Stimulated activated naive B cell treated with anti-CD40 and anti-IgM and Interleukin-4, amounts not matched to agents 10 μg/mL and 1 μg/mL and 100 μg/mL, for 72 hours (primary cell): ENCODE measurements at regions not wholly inside any gene's neighbourhood (a gene's known extent, or its start where the extent isn't known, plus 50 kb on each side); places are given as distances from the start of the nearest gene placed in this dataset.

Experiments
- ATAC-seq, 2 donors: fragments of 150-1000 bp; cut with Tn5 transposase; replicated peaks; 2 replicates each; pipeline ENCODE4 v1.10.0; 2021; ENCODE audit warnings: moderate library complexity in 1 of 2
- DNase-seq: peaks from one replicate; pipeline ENCODE4 v3.0.0; 2021
- H3K27ac Mint-ChIP-seq: one replicate; pipeline ENCODE4 v1.8.0; 2022; ENCODE audit warnings: mild to moderate bottlenecking, mixed read lengths
- H3K27me3 Mint-ChIP-seq, 2 donors: one replicate each; pipeline ENCODE4 v1.8.0; 2022; ENCODE audit warnings: mixed read lengths in 2 of 2
- H3K36me3 Mint-ChIP-seq, 2 donors: one replicate each; pipeline ENCODE4 v1.8.0; 2022; ENCODE audit warnings: mixed read lengths in 2 of 2, mild to moderate bottlenecking in 1 of 2
- H3K4me1 Mint-ChIP-seq, 2 donors: one replicate each; pipeline ENCODE4 v1.8.0; 2022; ENCODE audit warnings: mixed read lengths in 2 of 2, mild to moderate bottlenecking in 1 of 2
- H3K4me3 Mint-ChIP-seq, 2 donors: one replicate each; pipeline ENCODE4 v1.8.0; 2022; ENCODE audit warnings: mild to moderate bottlenecking in 2 of 2, mixed read lengths in 2 of 2, moderate library complexity in 1 of 2
- H3K9me3 Mint-ChIP-seq, 2 donors: one replicate each; pipeline ENCODE4 v1.8.0; 2022; ENCODE audit warnings: mixed read lengths in 2 of 2, mild to moderate bottlenecking in 1 of 2

GRCh38 chr7:46970131-46970430 is 611.8 kb downstream of the TNS3 start:
- Mint-ChIP-seq H3K36me3 (no peaks in the 10 kb centered on the region), H3K9me3 (peaks cover 7 to 12% of the 10 kb centered on the region in 2 donors), H3K4me3 (no peak overlapping the region), H3K27me3 (no peaks in the 10 kb centered on the region), H3K4me1 (no peaks in the 10 kb centered on the region), H3K27ac (no peak overlapping the region)
- ATAC-seq: no peak
- no peak for DNase-seq

GRCh38 chr7:46969303-46970130 is 612.4 kb downstream of the TNS3 start:
- Mint-ChIP-seq H3K36me3 (no peaks in the 10 kb centered on the region), H3K4me3 (no peak overlapping the region), H3K27ac (no peak overlapping the region), H3K4me1 (no peaks in the 10 kb centered on the region), H3K27me3 (no peaks in the 10 kb centered on the region), H3K9me3 (peaks cover 12 to 17% of the 10 kb centered on the region in 2 donors)
- ATAC-seq: no peak
- DNase-seq: no peak

GRCh38 chr7:46968003-46968402 is 613.9 kb downstream of the TNS3 start:
- ATAC-seq: no peak
- H3K4me3 Mint-ChIP-seq: no peak overlapping the region

GRCh38 chr7:46963719-46964118 is 618.2 kb downstream of the TNS3 start:
- Mint-ChIP-seq H3K27ac (no peak overlapping the region), H3K27me3 (peaks cover 0 to 7% of the 10 kb centered on the region in 2 donors), H3K4me3 (no peak overlapping the region), H3K36me3 (no peaks in the 10 kb centered on the region), H3K4me1 (no peaks in the 10 kb centered on the region), H3K9me3 (peaks cover 24 to 29% of the 10 kb centered on the region in 2 donors)
- ATAC-seq (no peak), DNase-seq (no peak)

More at GRCh38 chr7:46968003-46968402, 613.9 kb downstream of the TNS3 start:
- no peaks in the 10 kb centered on the region for H3K36me3 Mint-ChIP-seq
- no peak for DNase-seq
- no peaks in the 10 kb centered on the region for H3K4me1 Mint-ChIP-seq
- peaks cover 24 to 25% of the 10 kb centered on the region in 2 donors for H3K9me3 Mint-ChIP-seq
- H3K27ac Mint-ChIP-seq: no peak overlapping the region
- no peaks in the 10 kb centered on the region for H3K27me3 Mint-ChIP-seq

- no peak for ATAC-seq
- H3K9me3 Mint-ChIP-seq: peaks cover 19 to 26% of the 10 kb centered on the region in 2 donors
These were observed 620.9 kb downstream of the TNS3 start for GRCh38 chr7:46960970-46961369.

GRCh38 chr7:46957195-46957594 is 624.7 kb downstream of the TNS3 start:
- DNase-seq: no peak
- Mint-ChIP-seq H3K4me1 (no peaks in the 10 kb centered on the region), H3K36me3 (no peaks in the 10 kb centered on the region), H3K4me3 (no peak overlapping the region), H3K27me3 (peaks cover 6 to 18% of the 10 kb centered on the region in 2 donors), H3K27ac (no peak overlapping the region), H3K9me3 (peaks cover 0 to 2% of the 10 kb centered on the region in 2 donors)
- ATAC-seq: no peak

More at GRCh38 chr7:46960970-46961369, 620.9 kb downstream of the TNS3 start:
- no peaks in the 10 kb centered on the region for H3K4me1 Mint-ChIP-seq
- no peak overlapping the region for H3K27ac Mint-ChIP-seq
- no peak overlapping the region for H3K4me3 Mint-ChIP-seq
- no peak for DNase-seq
- H3K27me3 Mint-ChIP-seq: peaks cover 6 to 18% of the 10 kb centered on the region in 2 donors
- H3K36me3 Mint-ChIP-seq: no peaks in the 10 kb centered on the region

- Mint-ChIP-seq H3K27me3 (peaks cover 6 to 18% of the 10 kb centered on the region in 2 donors), H3K4me3 (no peak overlapping the region), H3K9me3 (peaks cover 0 to 2% of the 10 kb centered on the region in 2 donors), H3K27ac (no peak overlapping the region), H3K36me3 (no peaks in the 10 kb centered on the region), H3K4me1 (no peaks in the 10 kb centered on the region)
- DNase-seq: no peak
- ATAC-seq: no peak
These were observed 626.4 kb downstream of the TNS3 start for GRCh38 chr7:46955531-46955930.

- H3K9me3 Mint-ChIP-seq: peaks cover 0 to 1% of the 10 kb centered on the region in 2 donors
- no peak overlapping the region for H3K4me3 Mint-ChIP-seq
- DNase-seq (no peak), ATAC-seq (no peak)
- no peaks in the 10 kb centered on the region for H3K36me3 Mint-ChIP-seq
- no peak overlapping the region for H3K27ac Mint-ChIP-seq
- H3K27me3 Mint-ChIP-seq: peaks cover 6 to 21% of the 10 kb centered on the region in 2 donors
- H3K4me1 Mint-ChIP-seq: no peaks in the 10 kb centered on the region
These were observed 627.7 kb downstream of the TNS3 start for GRCh38 chr7:46954181-46954580.

GRCh38 chr7:46953008-46953407 is 628.9 kb downstream of the TNS3 start:
- Mint-ChIP-seq H3K9me3 (no peaks in the 10 kb centered on the region), H3K27me3 (peaks cover 4 to 11% of the 10 kb centered on the region in 2 donors), H3K27ac (no peak overlapping the region), H3K4me1 (peaks cover 0 to 2% of the 10 kb centered on the region in 2 donors), H3K36me3 (no peaks in the 10 kb centered on the region), H3K4me3 (no peak overlapping the region)
- no peak for DNase-seq
- no peak for ATAC-seq

GRCh38 chr7:46949270-46949931 is 632.5 kb downstream of the TNS3 start:
- Mint-ChIP-seq H3K27me3 (peaks cover 6 to 7% of the 10 kb centered on the region in 2 donors), H3K4me1 (peaks cover 6 to 7% of the 10 kb centered on the region in 2 donors), H3K9me3 (no peaks in the 10 kb centered on the region), H3K4me3 (no peak overlapping the region), H3K27ac (no peak overlapping the region), H3K36me3 (no peaks in the 10 kb centered on the region)
- DNase-seq (no peak), ATAC-seq (no peak)

GRCh38 chr7:46948716-46949115 is 633.2 kb downstream of the TNS3 start:
- Mint-ChIP-seq H3K27me3 (peaks cover 6 to 7% of the 10 kb centered on the region in 2 donors), H3K9me3 (no peaks in the 10 kb centered on the region), H3K4me3 (no peak overlapping the region), H3K27ac (no peak overlapping the region), H3K4me1 (peaks cover 6 to 7% of the 10 kb centered on the region in 2 donors), H3K36me3 (no peaks in the 10 kb centered on the region)
- no peak for DNase-seq
- no peak for ATAC-seq

GRCh38 chr7:46945328-46945727 is 636.6 kb downstream of the TNS3 start:
- H3K4me3 Mint-ChIP-seq: no peak overlapping the region
- no peak overlapping the region for H3K27ac Mint-ChIP-seq
- peaks cover 6 to 7% of the 10 kb centered on the region in 2 donors for H3K4me1 Mint-ChIP-seq
- H3K27me3 Mint-ChIP-seq: peaks cover 6 to 7% of the 10 kb centered on the region in 2 donors
- ATAC-seq (no peak), DNase-seq (no peak)
- H3K9me3 Mint-ChIP-seq: no peaks in the 10 kb centered on the region
- no peaks in the 10 kb centered on the region for H3K36me3 Mint-ChIP-seq

- Mint-ChIP-seq H3K27ac (peak overlapping the region; percentile 10), H3K27me3 (peaks cover 0 to 7% of the 10 kb centered on the region in 2 donors), H3K4me1 (peaks cover 6 to 16% of the 10 kb centered on the region in 2 donors), H3K9me3 (no peaks in the 10 kb centered on the region), H3K36me3 (no peaks in the 10 kb centered on the region), H3K4me3 (no peak overlapping the region)
- DNase-seq: no peak
- ATAC-seq: no peak
These were observed 637.9 kb downstream of the TNS3 start for GRCh38 chr7:46943996-46944395.

- Mint-ChIP-seq H3K27me3 (peaks cover 0 to 7% of the 10 kb centered on the region in 2 donors), H3K36me3 (no peaks in the 10 kb centered on the region), H3K27ac (no peak overlapping the region), H3K9me3 (no peaks in the 10 kb centered on the region), H3K4me1 (peaks cover 4 to 13% of the 10 kb centered on the region in 2 donors), H3K4me3 (no peak overlapping the region)
- DNase-seq (no peak), ATAC-seq (no peak)
These were observed 639.3 kb downstream of the TNS3 start for GRCh38 chr7:46942574-46942973.

- no peak overlapping the region for H3K4me3 Mint-ChIP-seq
- no peak for DNase-seq
- H3K36me3 Mint-ChIP-seq: no peaks in the 10 kb centered on the region
- no peak for ATAC-seq
- no peaks in the 10 kb centered on the region for H3K9me3 Mint-ChIP-seq
- peaks cover 0 to 4% of the 10 kb centered on the region in 2 donors for H3K27me3 Mint-ChIP-seq
- peaks cover 0 to 8% of the 10 kb centered on the region in 2 donors for H3K4me1 Mint-ChIP-seq
- no peak overlapping the region for H3K27ac Mint-ChIP-seq
These were observed 641.7 kb downstream of the TNS3 start for GRCh38 chr7:46940178-46940577.
